GM19467 (cell line): ENCODE measurements at regions not wholly inside any gene's neighbourhood (a gene's known extent, or its start where the extent isn't known, plus 50 kb on each side); places are given as distances from the start of the nearest gene placed in this dataset.

Experiments used
- ATAC-seq: cut with Tn5 transposase; IDR thresholded peaks from one replicate; pipeline ENCODE4 v1.9.1; 2021; ENCODE audit warnings: mild to moderate bottlenecking, moderate library complexity; ENCODE audit not compliant: unreplicated experiment

- no peak for ATAC-seq
Measured at GRCh38 chr6:9627916-9628315, 787.0 kb downstream of the TFAP2A start.

GRCh38 chr6:9623985-9624384 lies 790.9 kb downstream of the TFAP2A start:
- no peak for ATAC-seq

GRCh38 chr6:9623228-9623832 lies 791.5 kb downstream of the TFAP2A start:
- ATAC-seq, result no peak

- ATAC-seq, result no peak
Measured at GRCh38 chr6:9621276-9621675, 793.6 kb downstream of the TFAP2A start.

GRCh38 chr6:9620687-9621086 lies 794.2 kb downstream of the TFAP2A start:
- no peak for ATAC-seq

- ATAC-seq, result no peak
Measured at GRCh38 chr6:9620263-9620662, 794.6 kb downstream of the TFAP2A start.

GRCh38 chr6:9614778-9615177 lies 800.1 kb downstream of the TFAP2A start:
- ATAC-seq, result no peak

- ATAC-seq, result no peak
Measured at GRCh38 chr6:9612489-9612888, 802.4 kb downstream of the TFAP2A start.

GRCh38 chr6:9610620-9611415 lies 804.1 kb downstream of the TFAP2A start:
- no peak for ATAC-seq

- no peak for ATAC-seq
Measured at GRCh38 chr6:9606435-9607134, 808.3 kb downstream of the TFAP2A start.

- no peak for ATAC-seq
Measured at GRCh38 chr6:9594746-9595145, 820.1 kb downstream of the TFAP2A start.

GRCh38 chr6:9593554-9593953 lies 821.3 kb downstream of the TFAP2A start:
- no peak for ATAC-seq

GRCh38 chr6:9583753-9584352 lies 831.0 kb downstream of the TFAP2A start:
- no peak for ATAC-seq

- ATAC-seq, result no peak
Measured at GRCh38 chr6:9581155-9581554, 833.7 kb downstream of the TFAP2A start.

- ATAC-seq, result no peak
Measured at GRCh38 chr6:9576521-9576920, 838.4 kb downstream of the TFAP2A start.

- no peak for ATAC-seq
Measured at GRCh38 chr6:9566096-9566495, 848.8 kb downstream of the TFAP2A start.

GRCh38 chr6:9564021-9564420 lies 850.9 kb downstream of the TFAP2A start:
- ATAC-seq, result no peak

GRCh38 chr6:9563568-9563967 lies 851.3 kb downstream of the TFAP2A start:
- no peak for ATAC-seq

- ATAC-seq, result no peak
Measured at GRCh38 chr6:9554806-9555205, 860.1 kb downstream of the TFAP2A start.

- no peak for ATAC-seq
Measured at GRCh38 chr6:9554323-9554722, 860.6 kb downstream of the TFAP2A start.

GRCh38 chr6:9553002-9553401 lies 861.9 kb downstream of the TFAP2A start:
- no peak for ATAC-seq

GRCh38 chr6:9543649-9544048 lies 871.2 kb downstream of the TFAP2A start:
- no peak for ATAC-seq
